CD4-positive, alpha-beta memory T cell (primary cell): ENCODE measurements at regions not wholly inside any gene's neighbourhood (a gene's known extent, or its start where the extent isn't known, plus 50 kb on each side); places are given as distances from the start of the nearest gene placed in this dataset.

Source experiments
- CTCF ChIA-PET: fragments of 350-600 bp; sonication (Branson Sonifier 250); formaldehyde crosslinking; loops from one replicate; lab custom pipeline; 2021; ENCODE audit warnings: inconsistent platforms; ENCODE audit not compliant: partially characterized antibody; lab: Charles Lee
- POLR2A ChIA-PET: fragments of 350-600 bp; sonication (Branson Sonifier 250); formaldehyde crosslinking; loops from one replicate; lab custom pipeline; 2021; ENCODE audit not compliant: partially characterized antibody; lab: Charles Lee
- DNase-seq, 5 donors: peaks; one replicate each; pipeline versions ENCODE4 v3.0.0 to v3.0.0-alpha.2; 2020 to 2022; ENCODE audit warnings: mixed read lengths in 1 of 5
- H3K27ac ChIP-seq: one replicate; pipeline ENCODE4 v1.7.0; 2013; ENCODE audit warnings: low read depth, low read length
- H3K27me3 ChIP-seq: 2 replicates; pipeline ENCODE4 v1.7.0; 2013; ENCODE audit warnings: mild to moderate bottlenecking, low read length, moderate library complexity; ENCODE audit not compliant: insufficient read depth
- H3K36me3 ChIP-seq: 2 replicates; pipeline ENCODE4 v1.7.0; 2013; ENCODE audit warnings: mild to moderate bottlenecking, low read length, moderate library complexity; ENCODE audit not compliant: insufficient read depth
- H3K4me1 ChIP-seq: 2 replicates; pipeline ENCODE4 v1.7.0; 2013; ENCODE audit warnings: mild to moderate bottlenecking, low read length, moderate library complexity; ENCODE audit not compliant: insufficient read depth
- H3K4me3 ChIP-seq, 2 donors: one replicate each; pipeline ENCODE4 v1.7.0; 2013; ENCODE audit warnings: low read length in 2 of 2, mild to moderate bottlenecking in 1 of 2
- H3K9me3 ChIP-seq, 2 donors: one replicate each; pipeline ENCODE4 v1.7.0; 2013; ENCODE audit warnings: low read length in 2 of 2, control low read depth in 1 of 2; ENCODE audit not compliant: control insufficient read depth in 1 of 2
- H3K27ac Mint-ChIP-seq, 7 donors: one replicate each; pipeline ENCODE4 v1.8.0; 2020 to 2021; ENCODE audit warnings: mixed read lengths in 7 of 7, mild to moderate bottlenecking in 6 of 7, inconsistent platforms in 3 of 7, moderate library complexity in 3 of 7
- H3K27me3 Mint-ChIP-seq, 2 donors: one replicate each; pipeline ENCODE4 v1.8.0; 2020 to 2021; ENCODE audit warnings: mixed read lengths in 2 of 2
- H3K36me3 Mint-ChIP-seq, 2 donors: one replicate each; pipeline ENCODE4 v1.8.0; 2020 to 2021; ENCODE audit warnings: mixed read lengths in 2 of 2, inconsistent platforms in 1 of 2, mild to moderate bottlenecking in 1 of 2
- H3K4me1 Mint-ChIP-seq, 4 donors: one replicate each; pipeline ENCODE4 v1.8.0; 2020 to 2021; ENCODE audit warnings: mixed read lengths in 4 of 4, mild to moderate bottlenecking in 1 of 4
- H3K4me3 Mint-ChIP-seq, 8 donors: one replicate each; pipeline ENCODE4 v1.8.0; 2020 to 2021; ENCODE audit warnings: mixed read lengths in 8 of 8, mild to moderate bottlenecking in 7 of 8, moderate library complexity in 6 of 8, inconsistent platforms in 3 of 8
- H3K9me3 Mint-ChIP-seq, 8 donors: one replicate each; pipeline ENCODE4 v1.8.0; 2020 to 2021; ENCODE audit warnings: mixed read lengths in 8 of 8, mild to moderate bottlenecking in 5 of 8, inconsistent platforms in 3 of 8, moderate library complexity in 1 of 8
- intact Hi-C: fragments of 100-400 bp; cut with micrococcal nuclease; formaldehyde crosslinking; loops from one replicate; pipeline ENCODE4 v1.15.1; 2023

DNA sequence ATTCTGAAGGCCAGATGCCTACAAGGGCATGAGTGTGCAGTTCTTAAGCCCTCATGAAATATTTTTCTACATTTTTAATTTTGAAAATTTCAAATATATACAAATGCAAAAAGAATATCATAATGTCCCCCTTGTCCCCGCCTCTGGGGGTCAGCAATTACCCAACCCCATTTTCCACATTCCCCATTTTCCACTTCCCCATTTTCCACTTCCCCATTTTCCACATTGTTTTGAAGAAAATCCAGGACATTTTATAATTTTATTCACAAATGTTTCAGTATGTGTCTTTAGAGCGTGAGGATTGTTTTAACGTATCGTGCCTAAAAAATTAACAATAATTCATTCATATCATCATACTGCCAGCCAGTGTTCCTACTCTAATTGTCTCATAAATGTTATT, 403.6 kb upstream of the RAB6C start:
- CTCF ChIA-PET: no interaction called here
- H3K27me3 Mint-ChIP-seq: peaks cover 0 to 2% of the 10 kb centered on the region in 2 donors

GRCh38 chr2:129580001-129580400, 399.5 kb upstream of the RAB6C start:
- H3K9me3 ChIP-seq: no peaks in the 10 kb centered on the region
- Mint-ChIP-seq H3K4me1 (no peaks in the 10 kb centered on the region), H3K4me3 (no peak overlapping the region), H3K27me3 (peaks cover 0 to 2% of the 10 kb centered on the region in 2 donors), H3K27ac (no peak overlapping the region), H3K36me3 (no peaks in the 10 kb centered on the region), H3K9me3 (peaks cover 2 to 26% (median 11%) of the 10 kb centered on the region in 8 donors)
- intact Hi-C loops: no loop called here
- no peak overlapping the region for H3K4me3 ChIP-seq
- ChIA-PET POLR2A (no interaction called here), CTCF (no interaction called here)
- H3K4me1 ChIP-seq: no peaks in the 10 kb centered on the region
- no peaks in the 10 kb centered on the region for H3K36me3 ChIP-seq
- no peak overlapping the region for H3K27ac ChIP-seq
- H3K27me3 ChIP-seq: no peaks in the 10 kb centered on the region
- no peak for DNase-seq

More for the DNA sequence above, 403.6 kb upstream of the RAB6C start:
- H3K27ac Mint-ChIP-seq: no peak overlapping the region
- peaks cover 0 to 1% of the 10 kb centered on the region in 2 donors for H3K36me3 Mint-ChIP-seq
- DNase-seq: no peak
- no peaks in the 10 kb centered on the region for H3K36me3 ChIP-seq
- no peak overlapping the region for H3K27ac ChIP-seq
- no peaks in the 10 kb centered on the region for H3K27me3 ChIP-seq
- intact Hi-C loops: no loop called here
- no peak overlapping the region for H3K4me3 Mint-ChIP-seq
- no peaks in the 10 kb centered on the region for H3K4me1 ChIP-seq
- POLR2A ChIA-PET: no interaction called here
- H3K4me3 ChIP-seq: no peak overlapping the region
- H3K9me3 ChIP-seq: no peaks in the 10 kb centered on the region
- peaks cover 3 to 30% (median 14%) of the 10 kb centered on the region in 8 donors for H3K9me3 Mint-ChIP-seq
- H3K4me1 Mint-ChIP-seq: no peaks in the 10 kb centered on the region

DNA sequence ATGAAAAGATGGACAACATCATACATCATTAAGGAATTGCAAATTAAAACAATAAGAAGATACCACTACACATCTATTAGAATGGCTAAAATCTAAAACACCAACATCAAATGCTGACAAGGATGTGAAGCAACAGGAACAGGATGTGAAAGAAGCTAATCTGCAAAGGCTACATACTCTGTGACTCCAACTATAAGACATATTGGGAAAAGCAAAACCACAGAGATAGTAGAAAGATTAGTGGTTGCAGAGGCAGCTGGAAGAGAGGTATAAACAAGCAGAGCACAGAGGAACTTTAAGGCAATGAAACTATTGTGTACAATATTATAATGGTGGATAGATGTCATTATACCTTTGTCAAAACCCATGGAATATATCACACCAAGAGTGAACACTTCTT, 393.7 kb upstream of the RAB6C start:
- Mint-ChIP-seq H3K36me3 (no peaks in the 10 kb centered on the region), H3K9me3 (peaks cover 2 to 18% (median 11%) of the 10 kb centered on the region in 8 donors), H3K4me3 (no peak overlapping the region), H3K27me3 (peaks cover 0 to 3% of the 10 kb centered on the region in 2 donors), H3K4me1 (no peaks in the 10 kb centered on the region), H3K27ac (no peak overlapping the region)
- no peak for DNase-seq
- H3K4me3 ChIP-seq: no peak overlapping the region
- CTCF ChIA-PET: no interaction called here
- H3K27ac ChIP-seq: no peak overlapping the region
- no peaks in the 10 kb centered on the region for H3K36me3 ChIP-seq
- POLR2A ChIA-PET: no interaction called here
- no peaks in the 10 kb centered on the region for H3K9me3 ChIP-seq
- intact Hi-C loops: no loop called here
- H3K27me3 ChIP-seq: no peaks in the 10 kb centered on the region
- H3K4me1 ChIP-seq: no peaks in the 10 kb centered on the region

DNA sequence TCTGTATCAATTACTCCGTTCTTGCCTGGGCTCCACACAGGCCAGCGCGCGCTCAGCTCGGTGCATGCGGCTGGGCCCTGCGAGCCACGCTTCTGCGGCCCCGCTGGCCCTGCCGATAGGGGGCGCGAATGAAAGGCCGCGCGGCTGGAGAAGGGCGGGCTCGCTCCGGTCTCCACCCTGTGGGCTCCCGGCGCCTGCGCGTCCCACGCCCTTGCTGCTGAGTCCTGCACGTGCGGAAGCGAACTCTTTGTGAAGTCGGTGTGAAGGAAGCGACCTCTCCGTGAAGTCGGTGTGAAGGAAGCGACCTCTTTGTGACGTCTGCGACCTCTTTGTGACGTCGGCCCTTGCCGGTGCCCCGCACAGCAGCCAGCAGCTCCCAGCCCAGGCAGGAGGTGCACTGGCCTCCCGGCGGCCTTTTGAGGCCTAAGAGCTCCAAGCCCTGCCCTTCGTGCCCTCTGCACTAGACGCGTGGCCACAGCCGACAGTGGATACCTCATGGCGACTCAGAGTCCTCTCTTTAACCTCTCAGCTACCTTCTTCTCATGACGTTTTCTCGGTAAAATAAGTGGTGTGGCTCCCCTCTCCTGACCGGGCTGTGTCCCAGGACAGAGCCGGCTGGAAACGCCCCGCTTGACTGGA, 391.9 kb upstream of the RAB6C start:
- Histone ChIP-seq H3K27ac (no peak overlapping the region), H3K4me1 (no peaks in the 10 kb centered on the region), H3K27me3 (no peaks in the 10 kb centered on the region), H3K4me3 (no peak overlapping the region), H3K9me3 (no peaks in the 10 kb centered on the region), H3K36me3 (no peaks in the 10 kb centered on the region)
- Mint-ChIP-seq H3K4me3 (no peak overlapping the region), H3K36me3 (no peaks in the 10 kb centered on the region), H3K27me3 (peaks cover 0 to 3% of the 10 kb centered on the region in 2 donors), H3K4me1 (no peaks in the 10 kb centered on the region), H3K9me3 (peaks cover 0 to 11% (median 3%) of the 10 kb centered on the region in 8 donors), H3K27ac (no peak overlapping the region)
- intact Hi-C loops: no loop called here
- ChIA-PET POLR2A (no interaction called here), CTCF (no interaction called here)
- DNase-seq: no peak

DNA sequence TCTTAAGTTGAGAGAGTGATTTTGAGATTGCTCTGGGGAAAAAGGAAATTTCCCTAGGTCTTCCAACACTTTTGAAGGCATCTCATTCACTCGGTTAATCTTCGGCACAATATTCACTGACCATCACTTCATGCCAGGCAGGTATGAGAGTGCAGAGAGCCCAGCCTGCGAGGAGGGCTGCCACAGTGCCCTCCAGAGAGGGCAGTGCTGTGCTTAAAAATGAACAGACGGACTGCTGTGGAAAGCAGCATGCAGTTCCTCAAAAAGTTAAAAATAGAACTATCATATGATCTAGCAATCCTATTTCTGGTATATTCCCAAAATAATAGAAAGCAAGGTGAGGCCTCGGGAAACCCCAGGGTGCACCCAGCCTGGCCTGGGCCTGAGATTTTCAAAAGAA, 374.9 kb upstream of the RAB6C start:
- Mint-ChIP-seq H3K27ac (no peak overlapping the region), H3K4me3 (no peak overlapping the region), H3K27me3 (peaks cover 2 to 3% of the 10 kb centered on the region in 2 donors), H3K4me1 (no peaks in the 10 kb centered on the region), H3K9me3 (peaks cover 0 to 10% (median 4%) of the 10 kb centered on the region in 8 donors), H3K36me3 (no peaks in the 10 kb centered on the region)
- no peaks in the 10 kb centered on the region for H3K9me3 ChIP-seq
- ChIA-PET POLR2A (no interaction called here), CTCF (no interaction called here)
- no peak for DNase-seq
- intact Hi-C loops: no loop called here
- no peaks in the 10 kb centered on the region for H3K4me1 ChIP-seq
- no peak overlapping the region for H3K4me3 ChIP-seq
- H3K36me3 ChIP-seq: no peaks in the 10 kb centered on the region
- no peak overlapping the region for H3K27ac ChIP-seq
- no peaks in the 10 kb centered on the region for H3K27me3 ChIP-seq

DNA sequence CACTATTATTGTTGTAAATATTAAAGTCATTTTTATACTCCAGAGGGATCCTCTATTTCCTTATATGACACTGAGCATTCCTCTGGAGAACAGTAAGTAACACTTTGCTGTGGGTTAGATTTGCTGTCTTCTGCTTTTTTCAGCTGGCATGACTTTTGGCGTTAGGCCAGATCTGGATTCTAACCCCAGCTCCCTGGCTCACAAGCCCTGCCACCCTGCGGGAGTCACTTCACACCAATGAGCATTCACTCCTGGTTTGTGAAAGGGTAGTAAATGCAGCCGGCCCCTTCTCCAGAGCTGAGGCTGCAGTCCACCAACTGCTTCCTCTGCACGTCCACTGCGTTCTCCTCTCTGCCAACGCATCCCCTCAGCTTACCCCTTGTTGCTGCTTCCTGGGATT, 373.8 kb upstream of the RAB6C start:
- no peaks in the 10 kb centered on the region for H3K4me1 ChIP-seq
- Mint-ChIP-seq H3K27me3 (peaks cover 2 to 3% of the 10 kb centered on the region in 2 donors), H3K36me3 (no peaks in the 10 kb centered on the region), H3K4me1 (no peaks in the 10 kb centered on the region), H3K27ac (no peak overlapping the region), H3K4me3 (no peak overlapping the region), H3K9me3 (peaks cover 0 to 10% (median 4%) of the 10 kb centered on the region in 8 donors)
- no peaks in the 10 kb centered on the region for H3K36me3 ChIP-seq
- no peak for DNase-seq
- intact Hi-C loops: no loop called here
- no peak overlapping the region for H3K27ac ChIP-seq
- ChIA-PET CTCF (no interaction called here), POLR2A (no interaction called here)
- no peaks in the 10 kb centered on the region for H3K9me3 ChIP-seq
- no peak overlapping the region for H3K4me3 ChIP-seq
- H3K27me3 ChIP-seq: no peaks in the 10 kb centered on the region

- no peak overlapping the region for H3K4me3 ChIP-seq
- H3K36me3 ChIP-seq: no peaks in the 10 kb centered on the region
- intact Hi-C loops: no loop called here
- CTCF ChIA-PET: no interaction called here
- H3K9me3 ChIP-seq: no peaks in the 10 kb centered on the region
- no peaks in the 10 kb centered on the region for H3K27me3 ChIP-seq
- no peak overlapping the region for H3K27ac Mint-ChIP-seq
- H3K27me3 Mint-ChIP-seq: peaks cover 2 to 3% of the 10 kb centered on the region in 2 donors
- H3K27ac ChIP-seq: no peak overlapping the region
- no peaks in the 10 kb centered on the region for H3K4me1 Mint-ChIP-seq
- peaks cover 0 to 9% (median 4%) of the 10 kb centered on the region in 8 donors for H3K9me3 Mint-ChIP-seq
- H3K36me3 Mint-ChIP-seq: no peaks in the 10 kb centered on the region
- POLR2A ChIA-PET: no interaction called here
- no peaks in the 10 kb centered on the region for H3K4me1 ChIP-seq
- no peak for DNase-seq
- H3K4me3 Mint-ChIP-seq: no peak overlapping the region
Measured at GRCh38 chr2:129606496-129607270, 372.8 kb upstream of the RAB6C start.
